ENCODE measurements at regions not wholly inside any gene's neighbourhood (a gene's known extent, or its start where the extent isn't known, plus 50 kb on each side); places are given as distances from the start of the nearest gene placed in this dataset.

DNA sequence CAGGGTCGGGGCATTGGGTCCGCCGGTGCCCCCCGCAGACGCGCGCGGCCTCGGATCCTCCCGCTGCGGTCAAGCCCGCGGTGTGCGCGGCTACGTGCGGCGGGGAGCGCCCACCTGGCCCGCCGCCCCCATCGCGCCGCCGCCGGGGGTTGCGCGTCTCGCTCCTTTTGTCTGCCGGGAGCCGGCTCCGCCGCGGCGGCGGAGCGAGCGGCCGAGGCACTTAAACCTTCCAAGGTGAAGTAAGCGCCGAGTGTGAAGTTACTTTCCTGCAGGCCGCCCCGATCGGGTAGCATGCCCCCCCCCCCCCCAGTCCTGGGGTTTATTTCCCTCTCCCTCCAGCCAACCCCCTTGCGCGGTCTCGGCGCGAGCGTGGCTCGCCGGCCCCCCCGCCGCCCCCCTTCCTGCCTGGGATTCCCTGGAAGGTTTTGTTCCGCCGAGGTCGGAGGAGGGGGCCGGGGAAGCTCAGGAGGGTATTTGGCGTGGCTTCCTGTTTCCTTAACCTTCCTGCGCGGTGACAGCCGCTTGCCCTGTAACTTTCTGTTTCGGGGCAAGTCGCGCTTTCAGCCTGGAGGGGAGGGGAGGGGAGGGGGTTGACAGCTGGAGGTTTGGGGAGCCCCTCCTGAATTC is 56.6 kb upstream of the GSE1 start (continued):
- TF ChIP-seq NR2F6 (IDR thresholded peaks at IDR 0.05) (no peak), NR2F6 (CRISPR knock-in tag; IDR thresholded peaks at IDR 0.05) (no peak), EHMT2 (IDR thresholded peaks at IDR 0.05; ENCODE audit: borderline replicate concordance, low read depth, low read length) (no peak), ZNF776 (CRISPR knock-in tag; IDR thresholded peaks at IDR 0.05) (no peak), CHCHD3 (CRISPR knock-in tag; IDR thresholded peaks at IDR 0.05) (no peak), ZC3H13 (CRISPR knock-in tag; IDR thresholded peaks at IDR 0.05) (0 out of 2 replicates have a peak, but pooled peaks have one; percentile 19), HDAC2 (CRISPR knock-in tag; IDR thresholded peaks at IDR 0.05) (no peak), MBNL3 (CRISPR knock-in tag; conservative IDR thresholded peaks at IDR 0.05) (no peak), ZNF232 (CRISPR knock-in tag; IDR thresholded peaks at IDR 0.05; ENCODE audit: borderline replicate concordance) (no peak), ZNF331 (CRISPR knock-in tag; IDR thresholded peaks at IDR 0.05) (no peak), STAT6 (CRISPR knock-in tag; IDR thresholded peaks at IDR 0.05; ENCODE audit: borderline replicate concordance) (no peak), ZNF570 (CRISPR knock-in tag; IDR thresholded peaks at IDR 0.05; ENCODE audit: borderline replicate concordance) (no peak), NR1H2 (CRISPR knock-in tag; IDR thresholded peaks at IDR 0.05; ENCODE audit: borderline replicate concordance, low read depth) (no peak), KLF12 (CRISPR knock-in tag; IDR thresholded peaks at IDR 0.05; ENCODE audit: borderline replicate concordance) (0 out of 2 replicates have a peak, but pooled peaks have one; percentile 10), NFIB (CRISPR knock-in tag; IDR thresholded peaks at IDR 0.05; ENCODE audit: borderline replicate concordance) (no peak), ZNF556 (CRISPR knock-in tag; IDR thresholded peaks at IDR 0.05; ENCODE audit: borderline replicate concordance) (no peak), ZNF574 (CRISPR knock-in tag; IDR thresholded peaks at IDR 0.05) (0 out of 2 replicates have a peak, but pooled peaks have one; percentile 23), ZNF781 (CRISPR knock-in tag; IDR thresholded peaks at IDR 0.05; ENCODE audit: borderline replicate concordance, not compliant biosample characterization) (no peak), TBX3 (IDR thresholded peaks at IDR 0.05; ENCODE audit: borderline replicate concordance) (no peak)
- TF ChIP-seq, protein P1, sequence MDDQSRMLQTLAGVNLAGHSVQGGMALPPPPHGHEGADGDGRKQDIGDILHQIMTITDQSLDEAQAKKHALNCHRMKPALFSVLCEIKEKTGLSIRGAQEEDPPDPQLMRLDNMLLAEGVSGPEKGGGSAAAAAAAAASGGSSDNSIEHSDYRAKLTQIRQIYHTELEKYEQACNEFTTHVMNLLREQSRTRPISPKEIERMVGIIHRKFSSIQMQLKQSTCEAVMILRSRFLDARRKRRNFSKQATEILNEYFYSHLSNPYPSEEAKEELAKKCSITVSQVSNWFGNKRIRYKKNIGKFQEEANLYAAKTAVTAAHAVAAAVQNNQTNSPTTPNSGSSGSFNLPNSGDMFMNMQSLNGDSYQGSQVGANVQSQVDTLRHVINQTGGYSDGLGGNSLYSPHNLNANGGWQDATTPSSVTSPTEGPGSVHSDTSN (CRISPR knock-in tag; IDR thresholded peaks at IDR 0.05; ENCODE audit: borderline replicate concordance), result no peak
- TF ChIP-seq, protein P2, sequence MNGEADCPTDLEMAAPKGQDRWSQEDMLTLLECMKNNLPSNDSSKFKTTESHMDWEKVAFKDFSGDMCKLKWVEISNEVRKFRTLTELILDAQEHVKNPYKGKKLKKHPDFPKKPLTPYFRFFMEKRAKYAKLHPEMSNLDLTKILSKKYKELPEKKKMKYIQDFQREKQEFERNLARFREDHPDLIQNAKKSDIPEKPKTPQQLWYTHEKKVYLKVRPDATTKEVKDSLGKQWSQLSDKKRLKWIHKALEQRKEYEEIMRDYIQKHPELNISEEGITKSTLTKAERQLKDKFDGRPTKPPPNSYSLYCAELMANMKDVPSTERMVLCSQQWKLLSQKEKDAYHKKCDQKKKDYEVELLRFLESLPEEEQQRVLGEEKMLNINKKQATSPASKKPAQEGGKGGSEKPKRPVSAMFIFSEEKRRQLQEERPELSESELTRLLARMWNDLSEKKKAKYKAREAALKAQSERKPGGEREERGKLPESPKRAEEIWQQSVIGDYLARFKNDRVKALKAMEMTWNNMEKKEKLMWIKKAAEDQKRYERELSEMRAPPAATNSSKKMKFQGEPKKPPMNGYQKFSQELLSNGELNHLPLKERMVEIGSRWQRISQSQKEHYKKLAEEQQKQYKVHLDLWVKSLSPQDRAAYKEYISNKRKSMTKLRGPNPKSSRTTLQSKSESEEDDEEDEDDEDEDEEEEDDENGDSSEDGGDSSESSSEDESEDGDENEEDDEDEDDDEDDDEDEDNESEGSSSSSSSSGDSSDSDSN (CRISPR knock-in tag; IDR thresholded peaks at IDR 0.05), result peak; percentile 49; the same call in 1 of the 2 replicates
